OCI-LY7 (cell line): ENCODE measurements at regions not wholly inside any gene's neighbourhood (a gene's known extent, or its start where the extent isn't known, plus 50 kb on each side); places are given as distances from the start of the nearest gene placed in this dataset.

Source experiments
- BruUV-seq: library from RNA; stranded (reverse); fragments of 400-500 nt; replicated peaks from 2 replicates; lab custom pipeline; 2021; lab: Mats Ljungman, UMichigan
- CTCF ChIA-PET: fragments of 300-600 bp; sonication (Branson Sonifier 250); formaldehyde crosslinking; loops from one replicate; lab custom pipeline; 2022; ENCODE audit warnings: antibody characterized with exemption; ENCODE audit not compliant: unreplicated experiment; lab: Charles Lee
- POLR2A ChIA-PET: fragments of 300-600 bp; sonication (Branson Sonifier 250); formaldehyde crosslinking; loops from one replicate; lab custom pipeline; 2022; ENCODE audit warnings: antibody characterized with exemption; lab: Charles Lee
- DNase-seq: peaks from one replicate; pipeline ENCODE4 v3.0.0-alpha.2; 2015; ENCODE audit warnings: low spot score
- H2AFZ ChIP-seq: fragments of 200-600 bp; sonication (generic), shearing (Covaris generic); 2 replicates; pipeline ENCODE4 v1.6.1; 2014; ENCODE audit warnings: mild to moderate bottlenecking, antibody characterized with exemption, low read length, moderate library complexity
- H3K27ac ChIP-seq: fragments of 200-600 bp; sonication (generic); 2 replicates; pipeline ENCODE4 v1.5.1; 2014; ENCODE audit warnings: mixed run types, low read depth, mild to moderate bottlenecking, moderate library complexity, low read length, inconsistent platforms; ENCODE audit not compliant: poor library complexity, severe bottlenecking
- H3K36me3 ChIP-seq: fragments of 200-600 bp; sonication (generic); 2 replicates; pipeline ENCODE4 v1.6.1; 2014; ENCODE audit warnings: mild to moderate bottlenecking, antibody characterized with exemption, low read length, moderate library complexity, mixed read lengths; ENCODE audit not compliant: insufficient read depth
- H3K4me1 ChIP-seq: fragments of 200-600 bp; sonication (generic); 2 replicates; pipeline ENCODE4 v1.5.1; 2014; ENCODE audit warnings: mild to moderate bottlenecking, low read length; ENCODE audit not compliant: insufficient read depth, poor library complexity, severe bottlenecking
- H3K4me2 ChIP-seq: fragments of 200-600 bp; sonication (generic); 2 replicates; pipeline ENCODE4 v1.6.1; 2014; ENCODE audit warnings: mild to moderate bottlenecking, low read length
- H3K4me3 ChIP-seq: fragments of 200-600 bp; sonication (generic); 2 replicates; pipeline ENCODE4 v1.5.1; 2014; ENCODE audit warnings: mild to moderate bottlenecking, low read depth, low read length; ENCODE audit not compliant: poor library complexity, severe bottlenecking
- H3K79me2 ChIP-seq: fragments of 200-600 bp; sonication (generic); 2 replicates; pipeline ENCODE4 v1.6.1; 2016; ENCODE audit warnings: low read depth, mild to moderate bottlenecking, low read length, moderate library complexity, mixed read lengths; ENCODE audit not compliant: insufficient read depth
- H3K9me2 ChIP-seq: fragments of 200-600 bp; sonication (generic); 2 replicates; pipeline ENCODE4 v1.6.1; 2016; ENCODE audit warnings: mild to moderate bottlenecking, low read length, mixed read lengths; ENCODE audit not compliant: insufficient read depth
- H3K9me3 ChIP-seq: fragments of 200-600 bp; sonication (generic); 2 replicates; pipeline ENCODE4 v1.6.1; 2014; ENCODE audit warnings: mild to moderate bottlenecking, mixed run types, low read length, mixed read lengths
- H4K20me1 ChIP-seq: fragments of 200-600 bp; sonication (generic); 2 replicates; pipeline ENCODE4 v1.6.1; 2014; ENCODE audit warnings: mild to moderate bottlenecking, antibody characterized with exemption, low read length, moderate library complexity, mixed read lengths; ENCODE audit not compliant: insufficient read depth
- CTCF ChIP-seq: fragments of 200-600 bp; sonication (generic); conservative IDR thresholded peaks from 2 replicates; pipeline ENCODE4 v1.5.1; 2014; ENCODE audit warnings: mild to moderate bottlenecking, antibody characterized with exemption, low read length, moderate library complexity, mixed read lengths
- EZH2phosphoT487 ChIP-seq: fragments of 200-600 bp; sonication (generic); IDR thresholded peaks from 2 replicates; pipeline ENCODE4 v1.6.1; 2018; ENCODE audit warnings: low read depth, borderline replicate concordance, mild to moderate bottlenecking, mixed run types, antibody characterized with exemption, low read length, moderate library complexity, mixed read lengths
- intact Hi-C: fragments of 100-400 bp; cut with micrococcal nuclease; formaldehyde crosslinking; loops from one replicate; pipeline ENCODE4 v1.10.0; 2022; ENCODE audit not compliant: unreplicated experiment

DNA sequence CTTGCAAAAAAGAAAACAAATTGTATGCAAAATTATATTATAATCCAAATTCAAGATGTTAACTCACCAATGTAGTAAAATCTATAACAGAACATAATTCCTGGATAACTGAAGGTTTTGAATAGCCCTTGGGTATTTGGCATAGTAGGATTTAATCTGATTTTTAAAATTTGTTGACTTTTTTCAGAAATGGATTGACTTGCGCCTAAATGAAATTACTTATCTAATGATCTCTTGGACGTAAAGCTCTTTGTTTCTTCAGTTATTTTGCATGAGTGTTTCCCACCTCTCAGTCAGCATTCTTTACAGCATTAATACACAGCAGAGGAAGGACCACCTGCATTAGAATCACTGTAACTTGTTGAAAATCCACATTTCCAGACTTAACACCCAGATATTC lies 169.6 kb downstream of the SEPTIN7 start:
- H3K27ac ChIP-seq = no peak overlapping the region
- no peaks in the 10 kb centered on the region for H3K79me2 ChIP-seq
- DNase-seq = no peak
- TF ChIP-seq CTCF = no peak
- no peak for TF ChIP-seq EZH2phosphoT487
- no peak overlapping the region for H2AFZ ChIP-seq
- no peak overlapping the region for H3K4me2 ChIP-seq
- intact Hi-C loops = loop anchor here (5.0 kb wide), 1 partner anchor 38 kb away; no protein-coding TSS in a partner anchor
- BruUV-seq = no TSS peak
- no peaks in the 10 kb centered on the region for H3K36me3 ChIP-seq
- H3K4me1 ChIP-seq = no peaks in the 10 kb centered on the region
- ChIA-PET POLR2A (interaction anchor here (0.6 to 0.7 kb wide), 3 partner anchors 154 to 371 kb away, joined by 3 to 5 read pairs (median 4); no protein-coding TSS in a partner anchor), CTCF (no interaction called here)
- no peaks in the 10 kb centered on the region for H3K9me2 ChIP-seq
- H3K4me3 ChIP-seq = no peak overlapping the region
- H3K9me3 ChIP-seq = no peaks in the 10 kb centered on the region
- H4K20me1 ChIP-seq = no peaks in the 10 kb centered on the region

DNA sequence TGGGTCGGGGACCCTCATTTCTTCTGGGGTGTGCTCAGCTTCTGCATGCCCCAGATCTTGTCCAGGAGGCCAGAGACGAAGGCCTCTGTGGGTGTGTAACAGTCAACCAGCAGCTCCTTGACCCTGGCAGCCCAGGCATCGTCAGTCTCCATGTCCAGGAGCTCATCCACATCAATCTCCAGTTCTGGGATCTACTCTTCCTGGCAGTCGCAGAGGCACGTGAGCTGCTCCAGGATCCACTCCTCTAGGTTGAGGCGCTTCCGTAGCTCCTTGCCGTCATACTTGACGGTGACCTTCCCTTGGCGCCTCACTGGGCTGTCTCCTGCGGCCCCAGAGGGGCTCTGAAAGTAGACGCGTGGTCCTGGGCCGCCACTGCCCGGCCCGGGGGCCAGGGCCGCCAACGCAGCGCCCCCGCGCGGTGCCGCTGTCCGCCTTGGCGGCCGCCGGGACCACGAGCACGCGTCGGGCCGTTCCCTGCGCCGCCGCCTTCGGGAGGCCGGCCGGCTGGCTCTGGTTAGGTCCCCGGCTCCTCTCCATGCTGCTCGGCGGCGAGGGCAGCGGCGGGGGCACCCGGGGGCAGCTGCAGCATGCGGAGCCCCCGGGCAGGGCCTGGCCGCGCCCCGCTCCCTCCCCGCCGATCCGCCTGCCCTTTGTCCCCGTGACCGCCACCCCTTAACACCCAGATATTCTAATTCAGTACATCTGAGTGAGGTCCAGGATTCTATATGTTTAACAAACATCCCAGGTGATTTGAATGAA lies 170.5 kb downstream of the SEPTIN7 start:
- H3K9me2 ChIP-seq = no peaks in the 10 kb centered on the region
- no peak overlapping the region for H2AFZ ChIP-seq
- no TSS peak for BruUV-seq
- no peaks in the 10 kb centered on the region for H3K4me1 ChIP-seq
- no peak for DNase-seq
- TF ChIP-seq CTCF = no peak
- TF ChIP-seq EZH2phosphoT487 = no peak
- H3K4me3 ChIP-seq = no peak overlapping the region
- H4K20me1 ChIP-seq = no peaks in the 10 kb centered on the region
- POLR2A ChIA-PET = interaction anchor here (0.6 kb wide), 2 partner anchors 154 to 372 kb away, joined by 3 to 4 read pairs; no protein-coding TSS in a partner anchor
- intact Hi-C loops = loop anchor here (5.0 kb wide), 1 partner anchor 39 kb away; no protein-coding TSS in a partner anchor
- H3K9me3 ChIP-seq = no peaks in the 10 kb centered on the region
- H3K4me2 ChIP-seq = no peak overlapping the region
- H3K36me3 ChIP-seq = no peaks in the 10 kb centered on the region
- CTCF ChIA-PET = no interaction called here
- H3K27ac ChIP-seq = no peak overlapping the region
- no peaks in the 10 kb centered on the region for H3K79me2 ChIP-seq
